HCT116 (cell line): ENCODE measurements at regions not wholly inside any gene's neighbourhood (a gene's known extent, or its start where the extent isn't known, plus 50 kb on each side); places are given as distances from the start of the nearest gene placed in this dataset.

ENCODE experiments used
- ATAC-seq: fragments of 200-7000 bp; cut with Tn5 transposase; 2 replicates; pipeline ENCODE4 v1.9.1; 2020; ENCODE audit warnings: mild to moderate bottlenecking, moderate library complexity
- BruUV-seq: library from RNA; stranded (reverse); fragments of 400-500 nt; replicated peaks from 2 replicates; lab custom pipeline; 2021; lab: Mats Ljungman, UMichigan
- CTCF ChIA-PET: fragments of 300-600 bp; sonication (Branson Sonifier 250); formaldehyde crosslinking; loops from one replicate; lab custom pipeline; 2021; ENCODE audit warnings: antibody characterized with exemption; lab: Charles Lee
- POLR2A ChIA-PET: fragments of 300-600, 350-600 bp; sonication (Branson Sonifier 250); formaldehyde crosslinking; loops from one replicate; lab custom pipeline; 2021; ENCODE audit warnings: antibody characterized with exemption; lab: Charles Lee
- RAD21 ChIA-PET, 2 experiments: fragments of 300-600 bp; sonication (Branson Sonifier 250); formaldehyde crosslinking; loops; one replicate each; lab custom pipeline; 2023; ENCODE audit warnings: low total read pairs in 2 of 2; ENCODE audit not compliant: uncharacterized antibody in 2 of 2, unreplicated experiment in 2 of 2, low non-redundant PET in 1 of 2; lab: Charles Lee
- DNase-seq: peaks from one replicate; pipeline ENCODE4 v3.0.0-alpha.2; 2010; ENCODE audit warnings: low read depth, low spot score
- H2AFZ ChIP-seq: fragments of 200-600 bp; shearing (Covaris generic), sonication (generic); 2 replicates; pipeline ENCODE4 v1.6.1; 2017; ENCODE audit warnings: low read depth, mixed run types, mixed read lengths, antibody characterized with exemption, low read length; ENCODE audit not compliant: poor library complexity, severe bottlenecking
- H3K27ac ChIP-seq: 2 replicates; pipeline ENCODE4 v1.5.1; 2012; ENCODE audit warnings: low read depth, low read length
- H3K27me3 ChIP-seq: fragments of 200-600 bp; sonication (generic); 2 replicates; pipeline ENCODE4 v1.6.1; 2016; ENCODE audit warnings: mixed run types, low read length, mixed read lengths; ENCODE audit not compliant: insufficient read depth
- H3K36me3 ChIP-seq, 2 experiments: fragments of 200-500 bp in 1 of 2; fragments of 200-600 bp in 1 of 2; sonication (Bioruptor generic) in 1 of 2; sonication (generic) in 1 of 2; 2 replicates each; pipeline versions ENCODE4 v1.5.1 to v1.6.1; 2014 to 2016; ENCODE audit warnings: low read length in 2 of 2, inconsistent platforms in 1 of 2, mixed read lengths in 1 of 2, mixed run types in 1 of 2; ENCODE audit not compliant: insufficient read depth in 2 of 2, control insufficient read depth in 1 of 2
- H3K4me1 ChIP-seq, 2 experiments: fragments of 200-600 bp in 1 of 2; sonication (generic) in 1 of 2; 2 replicates each; pipeline versions ENCODE4 v1.5.1 to v1.6.1; 2012 to 2017; ENCODE audit warnings: low read length in 2 of 2, inconsistent platforms in 1 of 2, mild to moderate bottlenecking in 1 of 2, mixed read lengths in 1 of 2, mixed run types in 1 of 2, moderate library complexity in 1 of 2; ENCODE audit not compliant: insufficient read depth in 2 of 2, control insufficient read depth in 1 of 2
- H3K4me2 ChIP-seq: fragments of 200-600 bp; sonication (generic); 2 replicates; pipeline ENCODE4 v1.6.1; 2017; ENCODE audit warnings: mixed run types, low read length, mixed read lengths
- H3K4me3 ChIP-seq, 2 experiments: fragments of 200-600 bp in 1 of 2; sonication (generic) in 1 of 2; replicated peaks in 1 of 2; 2 replicates each; pipeline ENCODE4 v1.5.1; 2011 to 2016; ENCODE audit warnings: low read length in 2 of 2, control low read depth in 1 of 2, low read depth in 1 of 2, mild to moderate bottlenecking in 1 of 2, mixed read lengths in 1 of 2, mixed run types in 1 of 2
- H3K79me2 ChIP-seq: fragments of 200-600 bp; sonication (generic); 2 replicates; pipeline ENCODE4 v1.6.1; 2017; ENCODE audit warnings: mild to moderate bottlenecking, mixed run types, low read length, moderate library complexity, mixed read lengths; ENCODE audit not compliant: insufficient read depth
- H3K9ac ChIP-seq: fragments of 200-600 bp; sonication (generic); 2 replicates; pipeline ENCODE4 v1.6.1; 2016; ENCODE audit warnings: low read length, mixed read lengths
- H3K9me2 ChIP-seq: fragments of 200-600 bp; sonication (generic), shearing (Covaris generic); 2 replicates; pipeline ENCODE4 v1.6.1; 2017; ENCODE audit warnings: mixed run types, mild to moderate bottlenecking, moderate library complexity; ENCODE audit not compliant: insufficient read depth
- H3K9me3 ChIP-seq, 2 experiments: fragments of 200-500 bp in 1 of 2; fragments of 200-600 bp in 1 of 2; sonication (Bioruptor generic) in 1 of 2; sonication (generic) in 1 of 2; 2 replicates each; pipeline ENCODE4 v1.6.1; 2014 to 2017; ENCODE audit warnings: low read length in 2 of 2, mixed read lengths in 2 of 2, inconsistent platforms in 1 of 2, low read depth in 1 of 2, mild to moderate bottlenecking in 1 of 2, mixed run types in 1 of 2, moderate library complexity in 1 of 2; ENCODE audit not compliant: control insufficient read depth in 1 of 2, insufficient read depth in 1 of 2
- H4K20me1 ChIP-seq: fragments of 200-600 bp; sonication (generic), shearing (Covaris generic); 2 replicates; pipeline ENCODE4 v1.6.1; 2017; ENCODE audit warnings: mixed run types, mild to moderate bottlenecking, moderate library complexity; ENCODE audit not compliant: insufficient read depth
- CEBPB ChIP-seq: IDR thresholded peaks from 2 replicates; pipeline ENCODE4 v1.6.1; 2012; ENCODE audit warnings: low read depth
- EGR1 ChIP-seq: IDR thresholded peaks from 2 replicates; pipeline ENCODE4 v1.6.1; 2012; ENCODE audit warnings: low read depth
- ELF1 ChIP-seq: IDR thresholded peaks from 2 replicates; pipeline ENCODE4 v1.6.1; 2012; ENCODE audit warnings: low read depth, borderline replicate concordance
- EZH2 ChIP-seq: fragments of 200-600 bp; sonication (generic); IDR thresholded peaks from 2 replicates; pipeline ENCODE4 v1.6.1; 2017; ENCODE audit warnings: antibody characterized with exemption, mixed run types
- EZH2phosphoT487 ChIP-seq: fragments of 200-600 bp; IDR thresholded peaks from 2 replicates; pipeline ENCODE4 v1.6.1; 2018; ENCODE audit warnings: antibody characterized with exemption, borderline replicate concordance
- JUND ChIP-seq: IDR thresholded peaks from 2 replicates; pipeline ENCODE4 v1.6.1; 2012
- POLR2A ChIP-seq: IDR thresholded peaks from 2 replicates; pipeline ENCODE4 v1.7.0; 2011; ENCODE audit warnings: borderline replicate concordance; ENCODE audit not compliant: insufficient read depth, insufficient read length; ENCODE audit errors: extremely low read depth
- POLR2AphosphoS5 ChIP-seq: IDR thresholded peaks from 2 replicates; pipeline ENCODE4 v1.6.1; 2011; ENCODE audit warnings: mild to moderate bottlenecking, low read depth, low read length, moderate library complexity
- REST ChIP-seq: IDR thresholded peaks from 2 replicates; pipeline ENCODE4 v1.6.1; 2012; ENCODE audit warnings: low read depth
- SRF ChIP-seq: IDR thresholded peaks from 2 replicates; pipeline ENCODE4 v1.6.1; 2012; ENCODE audit warnings: low read depth
- TCF7L2 ChIP-seq: IDR thresholded peaks from 2 replicates; pipeline ENCODE4 v1.7.0; 2011; ENCODE audit warnings: borderline replicate concordance, inconsistent platforms; ENCODE audit not compliant: insufficient read depth, insufficient read length; ENCODE audit errors: extremely low read depth
- YY1 ChIP-seq: IDR thresholded peaks from 2 replicates; pipeline ENCODE4 v1.6.1; 2011; ENCODE audit warnings: low read length, low read depth, moderate library complexity, mild to moderate bottlenecking; ENCODE audit not compliant: insufficient replicate concordance; ENCODE audit errors: extremely low read depth
- ZBTB33 ChIP-seq: IDR thresholded peaks from 2 replicates; pipeline ENCODE4 v1.6.1; 2011; ENCODE audit warnings: mild to moderate bottlenecking, low read length, moderate library complexity; ENCODE audit not compliant: insufficient replicate concordance; ENCODE audit errors: extremely low read depth
- ZFX ChIP-seq: fragments of 450-650 bp; IDR thresholded peaks from 2 replicates; pipeline ENCODE4 v1.6.1; 2017
- intact Hi-C: fragments of 100-400 bp; cut with micrococcal nuclease; formaldehyde crosslinking; loops from 2 replicates; pipeline ENCODE4 v1.10.0; 2022

GRCh38 chr12:114500131-114500530 is 94.2 kb upstream of the TBX5 start:
- H3K9ac ChIP-seq: no peak overlapping the region
- intact Hi-C loops: no loop called here
- H3K9me3 ChIP-seq: no peaks in the 10 kb centered on the region
- BruUV-seq: no TSS peak
- no peaks in the 10 kb centered on the region for H3K79me2 ChIP-seq
- H3K27me3 ChIP-seq: peaks cover 58% of the 10 kb centered on the region
- TF ChIP-seq POLR2AphosphoS5 (no peak), ZFX (no peak), POLR2A (no peak), JUND (no peak), REST (no peak), SRF (no peak), TCF7L2 (no peak), YY1 (no peak), EZH2 (no peak), CEBPB (no peak), ELF1 (no peak), ZBTB33 (no peak), EZH2phosphoT487 (no peak), EGR1 (no peak)
- no peak overlapping the region for H3K4me3 ChIP-seq
- DNase-seq (no peak), ATAC-seq (no peak)
- H3K36me3 ChIP-seq: no peaks in the 10 kb centered on the region
- ChIA-PET RAD21 (no interaction called here), POLR2A (no interaction called here), CTCF (interaction anchor here (1.0 to 1.8 kb wide), 2 partner anchors 8 to 334 kb away, joined by 4 read pairs; no protein-coding TSS in a partner anchor)
- H2AFZ ChIP-seq: no peak overlapping the region
- no peak overlapping the region for H3K4me2 ChIP-seq
- H3K27ac ChIP-seq: no peak overlapping the region
- no peaks in the 10 kb centered on the region for H3K4me1 ChIP-seq
- no peaks in the 10 kb centered on the region for H4K20me1 ChIP-seq
- H3K9me2 ChIP-seq: no peaks in the 10 kb centered on the region
